WI38 (cell line): ENCODE measurements at regions not wholly inside any gene's neighbourhood (a gene's known extent, or its start where the extent isn't known, plus 50 kb on each side); places are given as distances from the start of the nearest gene placed in this dataset.

Experiments
- H3K4me3 ChIP-seq: 2 replicates; pipeline ENCODE4 v1.5.1; 2011; ENCODE audit warnings: low read depth, mild to moderate bottlenecking, control low read depth, low read length
- CTCF ChIP-seq: IDR thresholded peaks from 2 replicates; pipeline ENCODE4 v1.5.1; 2012; ENCODE audit warnings: low read depth, mild to moderate bottlenecking, control low read depth, low read length

DNA sequence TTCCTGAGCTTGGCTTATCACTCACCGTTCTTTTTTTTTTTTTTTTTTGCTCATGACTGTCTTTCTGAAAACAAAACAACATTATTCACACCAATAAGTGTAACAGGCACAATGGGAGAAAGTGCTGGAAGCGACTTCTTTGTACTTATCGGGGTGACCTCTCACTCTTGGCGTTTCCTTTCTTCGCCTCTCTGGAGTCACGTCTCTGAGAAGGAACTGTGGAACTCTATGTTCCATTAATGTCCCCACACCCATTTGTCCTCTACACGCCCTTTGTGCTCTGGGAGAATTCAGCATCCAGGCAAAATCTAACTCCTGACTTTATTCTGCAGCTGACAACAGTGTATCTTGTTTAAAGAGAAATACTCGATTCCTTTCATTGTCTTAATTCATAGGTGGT lies 70.8 kb upstream of the FAM204A start:
- no peak for TF ChIP-seq CTCF

DNA sequence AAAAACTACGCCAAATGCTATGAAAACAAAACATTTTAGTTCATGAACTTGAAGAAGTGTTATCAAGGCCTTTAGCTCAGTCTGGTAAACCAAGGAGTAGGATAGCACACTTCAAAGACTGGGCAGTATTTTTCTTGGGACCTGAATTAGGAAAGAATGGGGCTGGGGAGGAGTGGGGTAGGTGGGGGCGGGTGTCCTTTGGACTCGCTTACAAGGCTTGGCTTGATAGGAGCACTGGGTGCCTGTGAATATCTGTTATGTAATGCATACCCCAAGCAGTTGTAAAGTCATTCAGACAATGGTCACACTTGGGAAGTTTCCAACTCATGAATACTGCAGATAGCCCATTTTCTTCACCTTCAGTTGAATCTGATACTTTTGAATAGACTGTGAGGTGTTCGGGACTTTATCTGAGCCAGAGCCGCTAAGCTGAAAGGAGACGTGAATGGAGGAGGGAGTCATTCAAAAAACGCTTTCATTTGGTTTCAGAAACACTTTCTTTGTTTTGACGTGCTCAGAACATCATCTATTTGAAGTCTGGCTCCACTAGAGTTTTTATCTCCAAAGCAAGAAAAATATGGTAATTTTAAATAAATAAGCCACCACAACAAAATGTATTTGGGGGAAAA lies 70.1 kb upstream of the FAM204A start:
- TF ChIP-seq CTCF: no peak
- no peak overlapping the region for H3K4me3 ChIP-seq

More for the DNA sequence above, 70.8 kb upstream of the FAM204A start:
- no peak overlapping the region for H3K4me3 ChIP-seq

GRCh38 chr10:118409295-118409694 lies 67.2 kb upstream of the FAM204A start:
- no peak for TF ChIP-seq CTCF
- no peak overlapping the region for H3K4me3 ChIP-seq

- H3K4me3 ChIP-seq: no peak overlapping the region
- no peak for TF ChIP-seq CTCF
Measured at GRCh38 chr10:118408181-118408580, 66.1 kb upstream of the FAM204A start.

- no peak overlapping the region for H3K4me3 ChIP-seq
- TF ChIP-seq CTCF: no peak
Measured at GRCh38 chr10:118407777-118408176, 65.7 kb upstream of the FAM204A start.

GRCh38 chr10:118407026-118407425 lies 64.9 kb upstream of the FAM204A start:
- TF ChIP-seq CTCF: no peak
- H3K4me3 ChIP-seq: no peak overlapping the region

GRCh38 chr10:118405928-118406327 lies 63.8 kb upstream of the FAM204A start:
- H3K4me3 ChIP-seq: no peak overlapping the region
- no peak for TF ChIP-seq CTCF
